HG02763 (cell line): ENCODE measurements at regions not wholly inside any gene's neighbourhood (a gene's known extent, or its start where the extent isn't known, plus 50 kb on each side); places are given as distances from the start of the nearest gene placed in this dataset.
"Not testable (repeated sequence)": the region's sequence is repeated elsewhere in the genome, so short reads cannot be mapped to it uniquely, and the experiment has no call there.

ENCODE experiments used
- ATAC-seq: cut with Tn5 transposase; IDR thresholded peaks from one replicate; pipeline ENCODE4 v1.9.1; 2021; ENCODE audit warnings: mild to moderate bottlenecking, moderate library complexity; ENCODE audit not compliant: unreplicated experiment

- no peak for ATAC-seq
These were observed 356.0 kb downstream of the ADAM29 start for GRCh38 chr4:175273995-175274753.

GRCh38 chr4:175277816-175278215, 359.7 kb downstream of the ADAM29 start:
- ATAC-seq = no peak

DNA sequence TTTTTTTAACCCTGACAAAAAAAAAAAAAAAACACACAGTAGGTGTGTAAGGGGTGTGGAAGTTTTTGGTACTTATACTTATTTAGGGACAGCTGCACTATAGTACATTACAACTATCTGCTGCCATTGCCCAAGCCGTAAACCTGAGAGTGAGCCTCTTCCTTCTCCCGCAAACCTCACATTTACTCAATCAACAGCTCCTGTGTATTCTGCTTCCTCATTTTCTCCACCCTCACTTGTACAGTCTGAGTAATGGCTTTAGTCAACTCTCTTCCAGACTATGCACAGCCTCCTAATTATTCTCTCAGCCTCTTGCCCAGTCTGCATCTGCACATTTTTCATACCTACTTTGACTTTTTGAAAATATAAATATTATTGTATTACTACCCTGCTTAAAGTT, 362.0 kb downstream of the ADAM29 start:
- ATAC-seq = no peak

GRCh38 chr4:175281894-175282293, 363.7 kb downstream of the ADAM29 start:
- ATAC-seq = no peak

GRCh38 chr4:175282407-175282806, 364.2 kb downstream of the ADAM29 start:
- no peak for ATAC-seq

- ATAC-seq = no peak
These were observed 372.2 kb downstream of the ADAM29 start for GRCh38 chr4:175290401-175290800.

DNA sequence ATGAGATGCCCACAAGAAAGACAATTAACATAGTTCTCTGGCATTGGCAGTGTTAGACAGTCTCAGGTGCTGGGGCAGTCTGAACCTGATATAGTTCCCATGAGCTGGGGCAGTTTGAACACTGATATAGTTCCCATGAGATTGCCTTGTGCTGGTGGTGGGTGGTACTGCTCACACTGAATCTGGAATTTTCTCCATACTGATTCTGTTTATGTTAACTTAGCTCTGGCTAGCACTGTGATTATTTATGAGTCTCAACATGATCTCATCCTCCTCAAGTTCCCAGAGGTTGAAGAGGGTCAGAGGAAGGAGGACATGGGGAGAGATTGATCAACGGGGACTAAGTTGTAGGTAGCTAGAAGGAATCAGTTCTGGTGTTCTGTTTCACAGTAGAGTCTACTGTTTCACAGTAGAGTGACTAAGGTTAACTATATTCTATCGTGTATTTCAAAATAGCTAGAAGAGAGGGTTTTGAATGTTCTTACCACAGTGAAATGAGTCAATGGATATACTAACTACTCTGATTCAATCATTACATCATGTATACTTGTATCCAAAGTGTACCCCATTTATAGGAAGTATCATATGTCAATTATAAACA, 379.9 kb downstream of the ADAM29 start:
- no peak for ATAC-seq

- no peak for ATAC-seq
These were observed 388.3 kb downstream of the ADAM29 start for GRCh38 chr4:175306436-175306835.

DNA sequence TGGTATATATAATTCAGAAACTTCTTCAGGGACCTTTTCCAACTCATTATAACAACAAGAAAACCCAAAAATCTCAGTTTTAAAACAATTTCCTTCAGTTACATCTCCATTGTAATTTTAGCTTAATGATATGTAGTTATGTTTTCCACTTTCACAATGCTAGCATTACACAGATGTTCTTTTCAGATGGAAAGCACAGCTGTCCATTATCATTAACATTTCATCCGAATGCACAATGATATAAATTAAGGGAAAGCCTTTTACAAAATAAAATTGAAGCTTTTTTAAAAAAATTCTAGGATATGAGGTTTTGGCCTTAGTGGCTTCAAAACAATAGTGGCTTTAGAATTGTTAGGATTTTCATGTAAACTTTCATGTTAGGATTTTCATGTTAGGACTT, 389.2 kb downstream of the ADAM29 start:
- no peak for ATAC-seq

DNA sequence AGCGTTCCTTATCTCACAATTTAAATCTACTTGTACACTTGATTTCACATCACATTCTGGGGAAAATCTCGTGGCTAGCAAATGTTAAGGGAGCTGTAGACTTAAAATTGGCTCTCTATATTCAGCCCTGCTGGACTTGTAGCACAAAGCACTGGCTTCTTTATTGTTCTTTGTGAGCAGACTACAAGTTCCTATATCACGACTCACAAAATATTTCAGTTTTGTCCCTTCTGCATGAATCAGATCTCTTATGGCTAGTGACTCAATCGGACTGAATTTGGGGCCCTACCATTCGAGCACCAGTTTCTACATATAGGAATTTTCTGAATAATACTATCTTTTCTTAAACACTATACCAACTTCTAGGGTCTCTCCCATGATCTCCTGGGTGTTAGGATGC, 390.1 kb downstream of the ADAM29 start:
- ATAC-seq = no peak

- ATAC-seq = no peak
These were observed 390.9 kb downstream of the ADAM29 start for GRCh38 chr4:175309041-175309440.

DNA sequence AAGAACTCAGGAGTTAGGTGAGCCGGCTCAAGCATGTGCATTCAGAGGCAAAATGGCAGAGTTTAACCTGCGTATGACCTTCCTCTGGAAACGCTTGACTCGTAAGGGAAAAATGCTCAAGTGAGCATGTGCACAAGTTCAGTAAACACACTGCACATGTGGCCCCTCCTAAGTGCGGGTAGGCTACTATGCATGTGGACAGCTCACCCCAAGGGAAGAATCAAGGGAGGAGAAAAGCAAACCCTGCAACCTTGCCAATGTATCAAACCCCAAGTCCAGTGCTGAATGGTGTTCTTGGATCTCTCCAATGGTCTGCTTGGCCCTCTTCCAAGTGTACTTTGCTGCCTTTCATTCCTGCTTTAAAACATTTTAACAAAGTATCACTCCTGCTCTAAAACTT, 407.1 kb downstream of the ADAM29 start:
- ATAC-seq = no peak

DNA sequence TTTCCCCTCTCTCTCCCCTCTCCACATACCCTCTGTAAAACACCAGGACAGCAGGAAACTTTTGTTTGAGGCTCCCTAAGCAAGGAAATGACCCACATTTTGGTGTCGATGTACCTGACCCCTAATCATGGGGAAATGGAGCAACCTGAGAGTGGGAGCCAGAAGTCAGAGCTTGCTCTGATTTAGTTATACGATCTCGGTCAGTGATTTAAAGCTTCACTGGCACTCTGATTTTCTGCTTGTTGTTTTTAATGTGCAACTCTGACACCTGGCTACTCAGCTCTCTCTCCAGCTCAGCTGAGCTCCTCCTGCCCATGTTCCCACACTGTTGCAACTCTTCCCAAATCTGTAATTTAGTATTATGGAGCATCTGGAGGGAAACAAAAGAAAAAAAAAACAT, 408.6 kb downstream of the ADAM29 start:
- no peak for ATAC-seq

- no peak for ATAC-seq
These were observed 412.1 kb downstream of the ADAM29 start for GRCh38 chr4:175330236-175330635.

GRCh38 chr4:175330652-175331051, 412.5 kb downstream of the ADAM29 start:
- ATAC-seq = no peak

DNA sequence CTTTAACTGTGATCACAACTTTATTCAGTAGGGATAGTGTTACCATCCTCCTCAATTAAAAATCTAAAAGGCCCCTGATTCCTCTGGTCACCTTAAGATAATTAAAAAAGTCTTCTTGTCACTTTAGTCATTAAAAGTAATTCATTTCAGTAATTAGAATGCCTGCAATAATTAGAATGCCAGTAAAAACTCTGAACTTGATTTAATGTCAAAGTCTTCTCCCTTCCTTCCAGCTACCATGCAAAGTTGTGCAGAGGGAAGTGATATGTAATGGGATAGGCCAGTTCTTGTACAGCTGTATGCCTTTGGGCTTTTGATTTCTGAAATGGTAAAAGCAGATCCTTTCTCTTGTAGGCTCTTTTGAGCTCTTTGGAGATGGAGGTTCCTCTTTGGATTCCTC, 417.2 kb downstream of the ADAM29 start:
- no peak for ATAC-seq

DNA sequence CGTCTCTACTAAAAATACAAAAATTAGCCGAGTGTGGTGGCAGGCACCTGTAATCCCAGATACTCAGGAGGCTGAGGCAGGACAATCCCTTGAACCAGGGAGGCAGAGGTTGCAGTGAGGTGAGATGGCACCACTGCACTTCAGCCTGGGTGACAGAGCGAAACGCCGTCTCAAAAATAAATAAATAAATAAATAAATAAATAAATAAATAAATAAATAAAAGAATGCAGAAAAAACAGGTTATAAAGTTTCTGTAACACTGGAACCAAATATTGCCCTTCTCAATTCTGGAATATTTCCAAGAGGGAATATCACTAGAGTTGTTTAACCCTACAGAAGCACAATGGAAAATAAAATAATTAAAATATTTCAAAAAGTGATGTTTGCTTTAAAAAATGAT, 418.4 kb downstream of the ADAM29 start:
- ATAC-seq = not testable (repeated sequence)

- ATAC-seq = no peak
These were observed 421.0 kb downstream of the ADAM29 start for GRCh38 chr4:175339100-175339707.

DNA sequence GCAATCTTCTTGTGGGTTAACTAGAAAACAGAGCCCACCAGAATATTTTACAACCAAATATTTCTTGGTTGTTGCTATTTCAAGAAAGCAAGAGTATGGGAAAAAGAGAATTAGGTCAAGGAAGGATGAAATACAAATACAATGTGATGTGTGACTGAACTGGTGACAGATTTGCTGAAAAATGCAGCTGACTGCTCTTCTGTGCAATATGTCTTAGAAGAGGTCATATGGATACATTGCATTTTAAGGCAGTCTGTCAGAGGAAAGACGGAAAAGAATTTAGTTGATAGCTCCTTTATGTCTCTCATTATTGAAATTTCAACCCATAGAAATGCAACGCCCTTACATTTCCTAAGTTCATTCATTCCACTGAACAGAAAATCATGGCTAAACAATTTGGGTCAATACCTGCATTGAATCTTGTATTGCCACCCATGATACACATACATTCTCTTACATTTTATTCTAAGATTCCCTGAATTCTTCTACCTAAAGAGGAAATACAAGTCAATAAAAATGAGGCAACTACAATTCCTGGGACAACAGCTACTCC, 423.1 kb downstream of the ADAM29 start:
- no peak for ATAC-seq

DNA sequence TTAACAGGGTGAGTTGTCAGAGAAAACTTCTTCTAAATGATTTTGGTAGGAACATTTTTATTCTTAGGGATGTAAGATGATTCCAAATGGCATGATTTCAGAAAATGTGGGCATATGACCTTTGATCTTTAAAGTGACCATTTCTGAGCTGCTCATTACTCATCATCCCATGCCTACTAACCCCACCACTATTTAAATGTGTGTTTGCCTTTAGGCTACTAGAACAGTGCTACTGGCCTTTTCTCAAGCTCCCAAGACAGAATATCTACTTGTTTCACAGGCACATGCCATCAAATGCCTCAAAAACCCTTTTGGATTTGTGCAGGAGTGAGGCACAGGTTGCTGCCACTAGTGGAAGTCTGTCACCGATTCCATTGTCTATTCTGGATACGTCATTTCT, 428.2 kb downstream of the ADAM29 start:
- ATAC-seq = no peak

DNA sequence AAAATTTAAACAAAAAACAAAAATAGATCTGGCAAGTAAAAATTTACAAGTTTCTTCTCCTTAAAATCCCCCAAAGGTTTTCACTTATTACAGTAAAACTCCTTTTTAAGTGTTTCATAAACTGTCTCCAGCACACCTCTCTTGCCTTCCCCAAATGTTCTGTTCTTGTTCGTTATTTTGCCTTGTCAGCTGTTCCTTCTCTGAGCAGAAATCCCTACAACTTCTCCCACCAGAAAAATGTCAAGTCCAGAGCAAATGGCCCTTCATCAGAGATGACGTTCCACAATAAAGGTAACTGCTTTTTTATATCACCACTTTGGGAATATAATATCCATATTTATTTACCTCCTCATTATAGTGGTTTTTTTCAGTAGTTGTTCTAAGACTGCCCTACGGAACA, 432.1 kb downstream of the ADAM29 start:
- ATAC-seq = no peak

DNA sequence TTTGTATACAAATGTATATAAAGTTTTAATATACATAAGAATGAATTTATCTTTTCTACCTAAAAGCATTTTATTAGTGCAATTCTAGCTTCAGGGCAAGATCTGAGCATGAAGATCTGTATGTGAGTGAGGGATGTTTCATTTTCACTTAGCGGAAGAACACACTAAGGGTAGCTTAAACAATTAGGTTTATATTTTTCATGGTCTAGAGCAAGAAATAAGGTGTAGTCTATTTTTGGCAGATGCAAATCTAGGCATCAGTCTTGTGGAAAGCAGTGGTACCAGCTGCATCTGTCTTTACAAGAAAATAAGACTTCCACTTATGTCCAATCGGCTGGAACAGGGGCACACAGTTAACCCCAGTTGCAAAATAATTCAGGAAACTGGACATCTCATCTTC, 433.3 kb downstream of the ADAM29 start:
- ATAC-seq = no peak
